SK-N-MC (cell line): ENCODE measurements at regions not wholly inside any gene's neighbourhood (a gene's known extent, or its start where the extent isn't known, plus 50 kb on each side); places are given as distances from the start of the nearest gene placed in this dataset.

ENCODE experiments used
- EZH2 ChIP-seq: fragments of 200-600 bp; sonication (generic); IDR thresholded peaks from one replicate; pipeline ENCODE4 v1.6.1; 2017; ENCODE audit warnings: antibody characterized with exemption
- POLR2AphosphoS5 ChIP-seq: IDR thresholded peaks from 2 replicates; pipeline ENCODE4 v1.6.1; 2012; ENCODE audit warnings: mild to moderate bottlenecking, low read depth, low read length, borderline replicate concordance

- TF ChIP-seq POLR2AphosphoS5 (no peak), EZH2 (no peak)
Observed at GRCh38 chr2:147500819-147501395, 343.9 kb upstream of the ACVR2A start.
